ENCODE measurements at regions not wholly inside any gene's neighbourhood (a gene's known extent, or its start where the extent isn't known, plus 50 kb on each side); places are given as distances from the start of the nearest gene placed in this dataset.

GRCh38 chr3:153906366-153906765, 214.8 kb upstream of the ARHGEF26 start:
- Mint-ChIP-seq H3K36me3 (ENCODE audit: low read depth) (no peaks in the 10 kb centered on the region), H3K9me3 (no peaks in the 10 kb centered on the region), H3K4me3 (no peak overlapping the region), H3K4me1 (ENCODE audit: low read depth) (no peaks in the 10 kb centered on the region), H3K27ac (no peak overlapping the region), H3K27me3 (peaks cover 26% of the 10 kb centered on the region)
- Histone ChIP-seq H3K36me3 (ENCODE audit: insufficient read depth, low read length) (no peaks in the 10 kb centered on the region), H3K4me3 (ENCODE audit: low read length) (no peak overlapping the region), H3K4me1 (ENCODE audit: insufficient read depth, low read length) (no peaks in the 10 kb centered on the region), H3K27ac (ENCODE audit: low read depth in 1 of 2, low read length in 2 of 2) (no peak overlapping the region), H3K27me3 (ENCODE audit: control insufficient read depth in 1 of 2, insufficient read depth in 2 of 2, low read length in 2 of 2) (peaks cover 0 to 3% of the 10 kb centered on the region in 2 experiments), H3K9me3 (ENCODE audit: control insufficient read depth in 1 of 2, insufficient read depth in 1 of 2, low read length in 2 of 2) (no peaks in the 10 kb centered on the region)
- ATAC-seq (ENCODE audit: poor library complexity), result no peak
- TF ChIP-seq, protein P1, sequence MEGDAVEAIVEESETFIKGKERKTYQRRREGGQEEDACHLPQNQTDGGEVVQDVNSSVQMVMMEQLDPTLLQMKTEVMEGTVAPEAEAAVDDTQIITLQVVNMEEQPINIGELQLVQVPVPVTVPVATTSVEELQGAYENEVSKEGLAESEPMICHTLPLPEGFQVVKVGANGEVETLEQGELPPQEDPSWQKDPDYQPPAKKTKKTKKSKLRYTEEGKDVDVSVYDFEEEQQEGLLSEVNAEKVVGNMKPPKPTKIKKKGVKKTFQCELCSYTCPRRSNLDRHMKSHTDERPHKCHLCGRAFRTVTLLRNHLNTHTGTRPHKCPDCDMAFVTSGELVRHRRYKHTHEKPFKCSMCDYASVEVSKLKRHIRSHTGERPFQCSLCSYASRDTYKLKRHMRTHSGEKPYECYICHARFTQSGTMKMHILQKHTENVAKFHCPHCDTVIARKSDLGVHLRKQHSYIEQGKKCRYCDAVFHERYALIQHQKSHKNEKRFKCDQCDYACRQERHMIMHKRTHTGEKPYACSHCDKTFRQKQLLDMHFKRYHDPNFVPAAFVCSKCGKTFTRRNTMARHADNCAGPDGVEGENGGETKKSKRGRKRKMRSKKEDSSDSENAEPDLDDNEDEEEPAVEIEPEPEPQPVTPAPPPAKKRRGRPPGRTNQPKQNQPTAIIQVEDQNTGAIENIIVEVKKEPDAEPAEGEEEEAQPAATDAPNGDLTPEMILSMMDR (IDR thresholded peaks at IDR 0.05), result no peak
- ChIA-PET CTCF (no interaction called here), POLR2A (no interaction called here)
- intact Hi-C loops (cut with DNase I, micrococcal nuclease), result no loop called here
- DNase-seq, result no peak

- CTCF ChIA-PET, result no interaction called here
- Mint-ChIP-seq H3K4me3 (no peak overlapping the region), H3K27ac (no peak overlapping the region), H3K36me3 (ENCODE audit: low read depth) (no peaks in the 10 kb centered on the region), H3K4me1 (ENCODE audit: low read depth) (no peaks in the 10 kb centered on the region), H3K27me3 (peaks cover 53% of the 10 kb centered on the region), H3K9me3 (no peaks in the 10 kb centered on the region)
- H3K36me3 ChIP-seq (ENCODE audit: insufficient read depth, low read length), result no peaks in the 10 kb centered on the region
- no peak overlapping the region for H3K4me3 ChIP-seq (ENCODE audit: low read length)
- no peak overlapping the region for H3K27ac ChIP-seq (ENCODE audit: low read depth in 1 of 2, low read length in 2 of 2)
- TF ChIP-seq, protein P1 (IDR thresholded peaks at IDR 0.05), result no peak
- H3K9me3 ChIP-seq (ENCODE audit: control insufficient read depth in 1 of 2, insufficient read depth in 1 of 2, low read length in 2 of 2), result peaks cover 0 to 7% of the 10 kb centered on the region in 2 experiments
- intact Hi-C loops (cut with DNase I, micrococcal nuclease), result no loop called here
- H3K27me3 ChIP-seq (ENCODE audit: control insufficient read depth in 1 of 2, insufficient read depth in 2 of 2, low read length in 2 of 2), result peaks cover 0 to 11% of the 10 kb centered on the region in 2 experiments
- DNase-seq (no peak), ATAC-seq (ENCODE audit: poor library complexity) (no peak)
- POLR2A ChIA-PET, result no interaction called here
- H3K4me1 ChIP-seq (ENCODE audit: insufficient read depth, low read length), result no peaks in the 10 kb centered on the region
Measured at GRCh38 chr3:153910387-153910786, 210.8 kb upstream of the ARHGEF26 start.

DNA sequence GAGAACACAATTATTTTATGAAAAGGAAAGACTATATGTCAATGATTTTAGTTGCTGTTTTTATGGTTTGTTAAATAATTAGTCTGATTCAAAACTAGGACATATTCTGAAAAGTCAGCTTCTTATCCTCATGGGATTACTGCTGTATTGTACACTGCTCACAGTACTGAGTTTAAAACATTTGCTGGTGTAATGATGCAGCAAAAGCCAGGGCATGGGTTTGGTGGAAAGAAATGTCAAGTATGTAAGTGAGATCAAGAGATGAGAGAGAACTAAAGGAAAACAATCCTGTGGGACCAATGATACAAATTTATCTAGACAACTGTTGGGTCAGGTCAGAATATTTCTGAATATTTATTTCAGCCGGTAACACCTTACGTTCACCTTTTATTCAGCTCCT, 210.1 kb upstream of the ARHGEF26 start:
- Histone ChIP-seq H3K36me3 (ENCODE audit: insufficient read depth, low read length) (no peaks in the 10 kb centered on the region), H3K27ac (ENCODE audit: low read depth in 1 of 2, low read length in 2 of 2) (no peak overlapping the region), H3K4me3 (ENCODE audit: low read length) (no peak overlapping the region), H3K9me3 (ENCODE audit: control insufficient read depth in 1 of 2, insufficient read depth in 1 of 2, low read length in 2 of 2) (peaks cover 0 to 7% of the 10 kb centered on the region in 2 experiments), H3K4me1 (ENCODE audit: insufficient read depth, low read length) (no peaks in the 10 kb centered on the region), H3K27me3 (ENCODE audit: control insufficient read depth in 1 of 2, insufficient read depth in 2 of 2, low read length in 2 of 2) (peaks cover 0 to 11% of the 10 kb centered on the region in 2 experiments)
- DNase-seq (no peak), ATAC-seq (ENCODE audit: poor library complexity) (no peak)
- H3K36me3 Mint-ChIP-seq (ENCODE audit: low read depth), result no peaks in the 10 kb centered on the region
- intact Hi-C loops (cut with DNase I, micrococcal nuclease), result no loop called here
- no peak overlapping the region for H3K4me3 Mint-ChIP-seq
- ChIA-PET POLR2A (no interaction called here), CTCF (no interaction called here)
- H3K27ac Mint-ChIP-seq, result no peak overlapping the region
- H3K9me3 Mint-ChIP-seq, result no peaks in the 10 kb centered on the region
- H3K4me1 Mint-ChIP-seq (ENCODE audit: low read depth), result no peaks in the 10 kb centered on the region
- TF ChIP-seq, protein P1 (IDR thresholded peaks at IDR 0.05), result no peak
- peaks cover 54% of the 10 kb centered on the region for H3K27me3 Mint-ChIP-seq
